Mesendoderm (in vitro differentiated cells): ENCODE measurements at regions not wholly inside any gene's neighbourhood (a gene's known extent, or its start where the extent isn't known, plus 50 kb on each side); places are given as distances from the start of the nearest gene placed in this dataset.

Experiments used
- DNase-seq: peaks from one replicate; pipeline ENCODE4 v3.0.0; 2013
- H2AK5ac ChIP-seq: 2 replicates; pipeline ENCODE4 v1.6.1; 2013; ENCODE audit warnings: low read length, inconsistent platforms
- H2BK120ac ChIP-seq: 2 replicates; pipeline ENCODE4 v1.6.1; 2013; ENCODE audit warnings: low read depth, mild to moderate bottlenecking, low read length, moderate library complexity, mixed read lengths
- H2BK15ac ChIP-seq: replicated peaks from 2 replicates; pipeline ENCODE4 v1.6.1; 2013; ENCODE audit warnings: low read depth, mild to moderate bottlenecking, moderate library complexity
- H2BK5ac ChIP-seq: 2 replicates; pipeline ENCODE4 v1.6.1; 2013; ENCODE audit warnings: low read length, inconsistent platforms
- H3K18ac ChIP-seq: 2 replicates; pipeline ENCODE4 v1.6.1; 2013; ENCODE audit warnings: mild to moderate bottlenecking, low read length, mixed read lengths
- H3K23ac ChIP-seq: one replicate; pipeline ENCODE4 v1.6.1; 2013; ENCODE audit warnings: low read length
- H3K27ac ChIP-seq: 2 replicates; pipeline ENCODE4 v1.5.1; 2013; ENCODE audit warnings: low read depth, mild to moderate bottlenecking, inconsistent platforms, low read length, moderate library complexity
- H3K27me3 ChIP-seq: 2 replicates; pipeline ENCODE4 v1.6.1; 2013; ENCODE audit warnings: low read length, control low read depth, mild to moderate bottlenecking, inconsistent platforms; ENCODE audit not compliant: insufficient read depth, poor library complexity
- H3K36me3 ChIP-seq: 2 replicates; pipeline ENCODE4 v1.6.1; 2013; ENCODE audit warnings: low read length, inconsistent platforms; ENCODE audit not compliant: control insufficient read depth, insufficient read depth
- H3K4ac ChIP-seq: one replicate; pipeline ENCODE4 v1.6.1; 2013; ENCODE audit warnings: low read depth, mild to moderate bottlenecking, low read length, moderate library complexity
- H3K4me1 ChIP-seq: 2 replicates; pipeline ENCODE4 v1.6.1; 2013; ENCODE audit warnings: low read depth, low read length, inconsistent platforms; ENCODE audit not compliant: control insufficient read depth
- H3K4me2 ChIP-seq: 2 replicates; pipeline ENCODE4 v1.6.1; 2013; ENCODE audit warnings: low read length
- H3K4me3 ChIP-seq: 2 replicates; pipeline ENCODE4 v1.5.1; 2013; ENCODE audit warnings: mild to moderate bottlenecking, low read length
- H3K56ac ChIP-seq: one replicate; pipeline ENCODE4 v1.6.1; 2013; ENCODE audit warnings: low read length
- H3K79me1 ChIP-seq: 2 replicates; pipeline ENCODE4 v1.6.1; 2013; ENCODE audit warnings: low read length, inconsistent platforms
- H3K79me2 ChIP-seq: 2 replicates; pipeline ENCODE4 v1.6.1; 2013; ENCODE audit warnings: mild to moderate bottlenecking, low read length; ENCODE audit not compliant: control insufficient read depth, insufficient read depth
- H3K9ac ChIP-seq: 2 replicates; pipeline ENCODE4 v1.6.1; 2013; ENCODE audit warnings: low read length, inconsistent platforms
- H4K5ac ChIP-seq: one replicate; pipeline ENCODE4 v1.6.1; 2013; ENCODE audit warnings: low read length
- H4K8ac ChIP-seq: one replicate; pipeline ENCODE4 v1.6.1; 2013; ENCODE audit warnings: low read depth, mild to moderate bottlenecking, control low read depth, low read length, moderate library complexity
- WGBS: extraction: QIAGEN DNeasy Blood & Tissue Kit; methylation state at CpG from one replicate; pipeline ENCODE4 v1.1.7; 2013; ENCODE audit warnings: low lambda C conversion rate, missing lambda C conversion rate; ENCODE audit not compliant: insufficient coverage; ENCODE audit errors: extremely low coverage; 5-methylcytosine and 5-hydroxymethylcytosine counted together

- no peak for DNase-seq
- no peak overlapping the region for H3K4ac ChIP-seq
- no peak overlapping the region for H3K23ac ChIP-seq
- no peak overlapping the region for H4K8ac ChIP-seq
- no peak overlapping the region for H3K4me2 ChIP-seq
- no peak overlapping the region for H2BK15ac ChIP-seq
- H3K4me3 ChIP-seq, result no peak overlapping the region
- H3K36me3 ChIP-seq, result no peaks in the 10 kb centered on the region
- no peak overlapping the region for H3K18ac ChIP-seq
- no peak overlapping the region for H3K9ac ChIP-seq
- H3K79me2 ChIP-seq, result no peaks in the 10 kb centered on the region
- no peaks in the 10 kb centered on the region for H3K79me1 ChIP-seq
- H3K27me3 ChIP-seq, result no peaks in the 10 kb centered on the region
- no peak overlapping the region for H4K5ac ChIP-seq
- H3K4me1 ChIP-seq, result no peaks in the 10 kb centered on the region
- WGBS, result no CpG with 5 or more reads among the region's 4 CpGs
- H3K56ac ChIP-seq, result no peak overlapping the region
- no peak overlapping the region for H2BK5ac ChIP-seq
- H2BK120ac ChIP-seq, result no peak overlapping the region
- no peak overlapping the region for H3K27ac ChIP-seq
- H2AK5ac ChIP-seq, result no peak overlapping the region
Measured at GRCh38 chr4:84051639-84052038, 447.5 kb downstream of the NKX6-1 start.

- H3K56ac ChIP-seq, result no peak overlapping the region
- no peak overlapping the region for H3K18ac ChIP-seq
- no peak overlapping the region for H2BK5ac ChIP-seq
- no peak overlapping the region for H3K4me3 ChIP-seq
- no peak overlapping the region for H3K23ac ChIP-seq
- H3K4ac ChIP-seq, result no peak overlapping the region
- no peaks in the 10 kb centered on the region for H3K79me2 ChIP-seq
- H2BK120ac ChIP-seq, result no peak overlapping the region
- no peak overlapping the region for H3K9ac ChIP-seq
- DNase-seq, result no peak
- no peak overlapping the region for H4K5ac ChIP-seq
- H2BK15ac ChIP-seq, result no peak overlapping the region
- H3K4me2 ChIP-seq, result no peak overlapping the region
- no peaks in the 10 kb centered on the region for H3K27me3 ChIP-seq
- no peaks in the 10 kb centered on the region for H3K79me1 ChIP-seq
- no peak overlapping the region for H3K27ac ChIP-seq
- no peaks in the 10 kb centered on the region for H3K4me1 ChIP-seq
- H4K8ac ChIP-seq, result peak overlapping the region; percentile 28
- no peak overlapping the region for H2AK5ac ChIP-seq
- no CpG with 5 or more reads among the region's 2 CpGs for WGBS
- no peaks in the 10 kb centered on the region for H3K36me3 ChIP-seq
Measured at GRCh38 chr4:84051089-84051488, 448.0 kb downstream of the NKX6-1 start.

- Histone ChIP-seq H3K27ac (no peak overlapping the region), H3K23ac (no peak overlapping the region), H3K18ac (no peak overlapping the region), H4K8ac (no peak overlapping the region), H3K4me2 (no peak overlapping the region), H3K79me1 (no peaks in the 10 kb centered on the region), H3K36me3 (no peaks in the 10 kb centered on the region), H3K27me3 (no peaks in the 10 kb centered on the region), H2AK5ac (no peak overlapping the region), H3K79me2 (no peaks in the 10 kb centered on the region), H2BK5ac (no peak overlapping the region), H2BK120ac (no peak overlapping the region), H3K4me3 (no peak overlapping the region), H3K9ac (no peak overlapping the region), H3K4ac (no peak overlapping the region), H3K56ac (no peak overlapping the region), H2BK15ac (no peak overlapping the region), H4K5ac (no peak overlapping the region), H3K4me1 (no peaks in the 10 kb centered on the region)
- WGBS, result no CpG with 5 or more reads among the region's 1 CpG
- peak; percentile 86 for DNase-seq
Measured at GRCh38 chr4:84050015-84050414, 449.1 kb downstream of the NKX6-1 start.

- Histone ChIP-seq H2AK5ac (no peak overlapping the region), H3K4me3 (no peak overlapping the region), H3K4ac (no peak overlapping the region), H3K23ac (no peak overlapping the region), H3K56ac (no peak overlapping the region), H4K5ac (no peak overlapping the region), H3K18ac (no peak overlapping the region), H3K27ac (no peak overlapping the region), H3K79me1 (no peaks in the 10 kb centered on the region), H3K4me2 (no peak overlapping the region), H4K8ac (no peak overlapping the region), H3K79me2 (no peaks in the 10 kb centered on the region), H3K4me1 (no peaks in the 10 kb centered on the region), H2BK5ac (no peak overlapping the region), H3K27me3 (no peaks in the 10 kb centered on the region), H2BK120ac (no peak overlapping the region), H2BK15ac (no peak overlapping the region), H3K9ac (no peak overlapping the region), H3K36me3 (no peaks in the 10 kb centered on the region)
- no peak for DNase-seq
- no CpG with 5 or more reads among the region's 5 CpGs for WGBS
Measured at GRCh38 chr4:84046551-84046950, 452.5 kb downstream of the NKX6-1 start.

- H2AK5ac ChIP-seq, result no peak overlapping the region
- no peaks in the 10 kb centered on the region for H3K79me1 ChIP-seq
- H3K27ac ChIP-seq, result no peak overlapping the region
- H3K79me2 ChIP-seq, result no peaks in the 10 kb centered on the region
- no peak overlapping the region for H4K8ac ChIP-seq
- no peak overlapping the region for H2BK5ac ChIP-seq
- H3K36me3 ChIP-seq, result no peaks in the 10 kb centered on the region
- no peak overlapping the region for H3K4ac ChIP-seq
- no peaks in the 10 kb centered on the region for H3K4me1 ChIP-seq
- no peak overlapping the region for H3K4me2 ChIP-seq
- H3K9ac ChIP-seq, result no peak overlapping the region
- no peak overlapping the region for H4K5ac ChIP-seq
- WGBS, result no CpG with 5 or more reads among the region's 3 CpGs
- H3K4me3 ChIP-seq, result no peak overlapping the region
- H3K56ac ChIP-seq, result no peak overlapping the region
- H3K27me3 ChIP-seq, result no peaks in the 10 kb centered on the region
- H2BK15ac ChIP-seq, result no peak overlapping the region
- no peak overlapping the region for H3K23ac ChIP-seq
- H3K18ac ChIP-seq, result no peak overlapping the region
- H2BK120ac ChIP-seq, result no peak overlapping the region
- DNase-seq, result no peak
Measured at GRCh38 chr4:84041426-84041825, 457.7 kb downstream of the NKX6-1 start.

GRCh38 chr4:84035568-84035967, 463.5 kb downstream of the NKX6-1 start:
- no peak overlapping the region for H3K23ac ChIP-seq
- no peak overlapping the region for H3K4me2 ChIP-seq
- H3K79me1 ChIP-seq, result no peaks in the 10 kb centered on the region
- H3K36me3 ChIP-seq, result no peaks in the 10 kb centered on the region
- DNase-seq, result no peak
- H4K8ac ChIP-seq, result no peak overlapping the region
- H3K56ac ChIP-seq, result no peak overlapping the region
- H2BK15ac ChIP-seq, result no peak overlapping the region
- no peak overlapping the region for H4K5ac ChIP-seq
- H2AK5ac ChIP-seq, result no peak overlapping the region
- H3K27ac ChIP-seq, result no peak overlapping the region
- H3K18ac ChIP-seq, result no peak overlapping the region
- no peak overlapping the region for H2BK120ac ChIP-seq
- H3K27me3 ChIP-seq, result no peaks in the 10 kb centered on the region
- no peaks in the 10 kb centered on the region for H3K79me2 ChIP-seq
- no peak overlapping the region for H3K4ac ChIP-seq
- H3K4me1 ChIP-seq, result no peaks in the 10 kb centered on the region
- no peak overlapping the region for H2BK5ac ChIP-seq
- H3K4me3 ChIP-seq, result no peak overlapping the region
- H3K9ac ChIP-seq, result no peak overlapping the region
- WGBS, result no CpG with 5 or more reads among the region's 4 CpGs
